H1 (cell line): ENCODE measurements at regions not wholly inside any gene's neighbourhood (a gene's known extent, or its start where the extent isn't known, plus 50 kb on each side); places are given as distances from the start of the nearest gene placed in this dataset.

Experiments
- CTCF ChIA-PET: fragments of 300-600 bp; sonication (Branson Sonifier 250); formaldehyde crosslinking; loops from one replicate; lab custom pipeline; 2021; ENCODE audit not compliant: partially characterized antibody; lab: Charles Lee
- POLR2A ChIA-PET: fragments of 300-600 bp; sonication (Branson Sonifier 250); formaldehyde crosslinking; loops from one replicate; lab custom pipeline; 2021; ENCODE audit warnings: inconsistent platforms; ENCODE audit not compliant: partially characterized antibody; lab: Charles Lee
- DNase-seq, 2 experiments: peaks; one replicate each; pipeline versions ENCODE4 v3.0.0 to v3.0.0-alpha.2; 2010 to 2022; ENCODE audit warnings: low spot score in 2 of 2, low read depth in 1 of 2, mixed read lengths in 1 of 2
- FAIRE-seq: peaks from 2 replicates; lab custom pipeline; 2011; peaks lifted over from hg19 to GRCh38; lab: Jason Lieb, UNC
- H2AFZ ChIP-seq: 2 replicates; pipeline ENCODE4 v1.8.1; 2012; ENCODE audit warnings: low read length, inconsistent platforms
- H2AK5ac ChIP-seq: 2 replicates; pipeline ENCODE4 v1.6.1; 2013; ENCODE audit warnings: low read depth, low read length
- H2BK120ac ChIP-seq: replicated peaks from 2 replicates; pipeline ENCODE3; 2013; ENCODE audit warnings: low read depth, low read length, inconsistent platforms
- H2BK12ac ChIP-seq: 2 replicates; pipeline ENCODE4 v1.6.1; 2013; ENCODE audit warnings: low read depth, low read length
- H2BK15ac ChIP-seq: 2 replicates; pipeline ENCODE4 v1.6.1; 2013; ENCODE audit warnings: low read length
- H2BK20ac ChIP-seq: 2 replicates; pipeline ENCODE4 v1.6.1; 2013; ENCODE audit warnings: low read length
- H2BK5ac ChIP-seq: 2 replicates; pipeline ENCODE4 v1.6.1; 2013; ENCODE audit warnings: low read depth, low read length
- H3K14ac ChIP-seq: 2 replicates; pipeline ENCODE4 v1.6.1; 2013; ENCODE audit warnings: inconsistent platforms; ENCODE audit not compliant: insufficient read length
- H3K18ac ChIP-seq: 2 replicates; pipeline ENCODE4 v1.6.1; 2013; ENCODE audit warnings: low read length; ENCODE audit errors: extremely low read depth
- H3K23ac ChIP-seq: 2 replicates; pipeline ENCODE4 v1.6.1; 2013; ENCODE audit warnings: inconsistent platforms; ENCODE audit not compliant: insufficient read length
- H3K23me2 ChIP-seq: 2 replicates; pipeline ENCODE4 v1.6.1; 2013; ENCODE audit warnings: low read depth, low read length
- H3K27ac ChIP-seq: 2 replicates; pipeline ENCODE4 v1.6.1; 2011; ENCODE audit warnings: low read depth, low read length, inconsistent platforms
- H3K27me3 ChIP-seq, 4 experiments: replicated peaks in 1 of 4; 1 replicate in 1 of 4; 2 replicates in 3 of 4; pipeline versions ENCODE4 v1.6.1 to v1.8.1; 2011 to 2013; ENCODE audit warnings: low read length in 3 of 4, mild to moderate bottlenecking in 3 of 4, inconsistent platforms in 2 of 4, mixed read lengths in 2 of 4, moderate library complexity in 1 of 4; ENCODE audit not compliant: control insufficient read depth in 3 of 4, insufficient read depth in 3 of 4; ENCODE audit errors: extremely low read depth in 1 of 4
- H3K36me3 ChIP-seq, 4 experiments: 2 replicates each; pipeline versions ENCODE4 v1.6.1 to v1.8.1; 2011 to 2013; ENCODE audit warnings: mild to moderate bottlenecking in 4 of 4, low read length in 3 of 4, moderate library complexity in 2 of 4, control low read depth in 1 of 4, inconsistent platforms in 1 of 4; ENCODE audit not compliant: insufficient read depth in 4 of 4, control insufficient read depth in 2 of 4
- H3K4ac ChIP-seq: replicated peaks from 2 replicates; pipeline ENCODE3; 2013; ENCODE audit warnings: low read length, low read depth, mixed read lengths, inconsistent platforms; ENCODE audit not compliant: insufficient read length
- H3K4me1 ChIP-seq, 4 experiments: replicated peaks in 1 of 4; 1 replicate in 1 of 4; 2 replicates in 3 of 4; pipeline versions ENCODE4 v1.6.1 to v1.8.1; 2011 to 2013; ENCODE audit warnings: low read length in 3 of 4, inconsistent platforms in 2 of 4, mixed read lengths in 1 of 4; ENCODE audit not compliant: insufficient read depth in 4 of 4, control insufficient read depth in 3 of 4
- H3K4me2 ChIP-seq, 2 experiments: 2 replicates each; pipeline versions ENCODE4 v1.6.1 to v1.8.1; 2011 to 2013; ENCODE audit warnings: low read depth in 2 of 2, low read length in 2 of 2, control low read depth in 1 of 2, inconsistent platforms in 1 of 2, mild to moderate bottlenecking in 1 of 2; ENCODE audit not compliant: insufficient read depth in 1 of 2
- H3K4me3 ChIP-seq, 4 experiments: fragments of 200-600, 300-600 bp in 1 of 4; sonication (generic), shearing (Covaris generic), sonication (Bioruptor Twin) in 1 of 4; 2 replicates each; pipeline versions ENCODE4 v1.5.1 to v1.8.1; 2011 to 2016; ENCODE audit warnings: low read length in 4 of 4, low read depth in 3 of 4, control low read depth in 2 of 4, inconsistent platforms in 2 of 4, mild to moderate bottlenecking in 2 of 4, mixed read lengths in 1 of 4, moderate library complexity in 1 of 4; ENCODE audit not compliant: insufficient read depth in 2 of 4; ENCODE audit errors: extremely low read depth in 1 of 4
- H3K56ac ChIP-seq: replicated peaks from 2 replicates; pipeline ENCODE3; 2013; ENCODE audit warnings: low read depth, mild to moderate bottlenecking, mixed read lengths, low read length, inconsistent platforms; ENCODE audit not compliant: insufficient read length
- H3K79me1 ChIP-seq: 2 replicates; pipeline ENCODE4 v1.6.1; 2013; ENCODE audit warnings: low read depth, low read length, control low read depth
- H3K79me2 ChIP-seq, 2 experiments: 2 replicates each; pipeline versions ENCODE4 v1.6.1 to v1.8.1; 2012 to 2013; ENCODE audit warnings: low read length in 2 of 2, mild to moderate bottlenecking in 2 of 2, inconsistent platforms in 1 of 2; ENCODE audit not compliant: insufficient read depth in 2 of 2, control insufficient read depth in 1 of 2
- H3K9ac ChIP-seq, 4 experiments: replicated peaks in 1 of 4; 1 replicate in 1 of 4; 2 replicates in 3 of 4; pipeline versions ENCODE4 v1.6.1 to v1.8.1; 2011 to 2013; ENCODE audit warnings: low read depth in 3 of 4, low read length in 3 of 4, control low read depth in 2 of 4, mild to moderate bottlenecking in 2 of 4, moderate library complexity in 2 of 4, inconsistent platforms in 1 of 4; ENCODE audit errors: extremely low read depth in 1 of 4
- H3K9me3 ChIP-seq, 2 experiments: 2 replicates each; pipeline versions ENCODE4 v1.6.1 to v1.8.1; 2012 to 2013; ENCODE audit warnings: mild to moderate bottlenecking in 2 of 2, moderate library complexity in 2 of 2, control low read depth in 1 of 2, inconsistent platforms in 1 of 2, low read depth in 1 of 2, low read length in 1 of 2, mixed read lengths in 1 of 2; ENCODE audit not compliant: insufficient read depth in 2 of 2
- H4K20me1 ChIP-seq, 2 experiments: replicated peaks in 1 of 2; 2 replicates each; pipeline versions ENCODE3 to v1.8.1; 2011 to 2013; ENCODE audit warnings: inconsistent platforms in 2 of 2, low read length in 2 of 2, mild to moderate bottlenecking in 1 of 2; ENCODE audit not compliant: insufficient read depth in 2 of 2, control insufficient read depth in 1 of 2
- H4K5ac ChIP-seq: 2 replicates; pipeline ENCODE4 v1.6.1; 2013; ENCODE audit warnings: low read length, low read depth, mixed read lengths, inconsistent platforms; ENCODE audit not compliant: insufficient read length
- H4K8ac ChIP-seq: 2 replicates; pipeline ENCODE4 v1.8.0; 2013; ENCODE audit warnings: mild to moderate bottlenecking, moderate library complexity, low read length, inconsistent platforms; ENCODE audit not compliant: insufficient read depth; ENCODE audit errors: extremely low read depth
- H4K91ac ChIP-seq: replicated peaks from 2 replicates; pipeline ENCODE3; 2013; ENCODE audit warnings: low read length, mixed read lengths, inconsistent platforms; ENCODE audit not compliant: insufficient read length
- HDAC6 ChIP-seq: IDR thresholded peaks from one replicate; pipeline ENCODE4 v1.7.1; 2012; ENCODE audit warnings: low read depth, mild to moderate bottlenecking, inconsistent platforms, low read length, moderate library complexity
- TF ChIP-seq, protein P1 (sequence below): fragments of 300-600 bp; sonication (generic); IDR thresholded peaks from 2 replicates; pipeline ENCODE4 v1.7.1; 2012; ENCODE audit warnings: low read length, moderate library complexity, mild to moderate bottlenecking, inconsistent platforms; ENCODE audit not compliant: insufficient replicate concordance

DNA sequence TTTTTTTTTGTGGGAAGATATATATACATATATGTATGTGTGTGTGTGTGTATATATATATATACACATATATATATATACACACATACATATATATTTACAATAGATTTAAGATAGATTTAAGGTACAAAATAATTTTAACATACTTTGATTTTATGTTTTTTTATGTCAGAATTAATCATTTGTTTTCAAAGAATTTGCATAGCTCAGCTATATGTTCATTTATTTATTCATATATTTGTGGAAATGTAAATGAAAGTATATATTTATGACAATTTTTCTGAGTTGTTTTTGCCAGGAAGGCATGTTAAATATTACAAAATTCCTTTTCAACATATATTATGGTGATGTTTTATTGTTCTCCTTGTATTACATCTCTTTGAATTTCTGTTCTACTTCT is 887.4 kb upstream of the NOVA1 start:
- Histone ChIP-seq H3K9ac (no peak overlapping the region), H3K4me3 (no peak overlapping the region), H3K4ac (no peak overlapping the region), H4K5ac (no peak overlapping the region), H4K8ac (no peak overlapping the region), H3K23me2 (no peaks in the 10 kb centered on the region), H2BK120ac (no peak overlapping the region), H4K20me1 (no peaks in the 10 kb centered on the region), H3K18ac (no peak overlapping the region), H3K14ac (no peak overlapping the region), H3K27ac (no peak overlapping the region), H2BK20ac (no peak overlapping the region), H3K56ac (no peak overlapping the region), H2BK15ac (no peak overlapping the region), H3K79me2 (no peaks in the 10 kb centered on the region), H3K27me3 (no peaks in the 10 kb centered on the region), H3K36me3 (no peaks in the 10 kb centered on the region), H2AK5ac (no peak overlapping the region), H3K4me1 (no peaks in the 10 kb centered on the region), H3K79me1 (no peaks in the 10 kb centered on the region), H3K4me2 (no peak overlapping the region), H3K9me3 (no peaks in the 10 kb centered on the region), H4K91ac (no peak overlapping the region), H3K23ac (no peak overlapping the region), H2AFZ (no peak overlapping the region), H2BK12ac (no peak overlapping the region), H2BK5ac (no peak overlapping the region)
- no peak for DNase-seq
- ChIA-PET CTCF (no interaction called here), POLR2A (no interaction called here)
- no peak for TF ChIP-seq HDAC6
- TF ChIP-seq, protein P1, sequence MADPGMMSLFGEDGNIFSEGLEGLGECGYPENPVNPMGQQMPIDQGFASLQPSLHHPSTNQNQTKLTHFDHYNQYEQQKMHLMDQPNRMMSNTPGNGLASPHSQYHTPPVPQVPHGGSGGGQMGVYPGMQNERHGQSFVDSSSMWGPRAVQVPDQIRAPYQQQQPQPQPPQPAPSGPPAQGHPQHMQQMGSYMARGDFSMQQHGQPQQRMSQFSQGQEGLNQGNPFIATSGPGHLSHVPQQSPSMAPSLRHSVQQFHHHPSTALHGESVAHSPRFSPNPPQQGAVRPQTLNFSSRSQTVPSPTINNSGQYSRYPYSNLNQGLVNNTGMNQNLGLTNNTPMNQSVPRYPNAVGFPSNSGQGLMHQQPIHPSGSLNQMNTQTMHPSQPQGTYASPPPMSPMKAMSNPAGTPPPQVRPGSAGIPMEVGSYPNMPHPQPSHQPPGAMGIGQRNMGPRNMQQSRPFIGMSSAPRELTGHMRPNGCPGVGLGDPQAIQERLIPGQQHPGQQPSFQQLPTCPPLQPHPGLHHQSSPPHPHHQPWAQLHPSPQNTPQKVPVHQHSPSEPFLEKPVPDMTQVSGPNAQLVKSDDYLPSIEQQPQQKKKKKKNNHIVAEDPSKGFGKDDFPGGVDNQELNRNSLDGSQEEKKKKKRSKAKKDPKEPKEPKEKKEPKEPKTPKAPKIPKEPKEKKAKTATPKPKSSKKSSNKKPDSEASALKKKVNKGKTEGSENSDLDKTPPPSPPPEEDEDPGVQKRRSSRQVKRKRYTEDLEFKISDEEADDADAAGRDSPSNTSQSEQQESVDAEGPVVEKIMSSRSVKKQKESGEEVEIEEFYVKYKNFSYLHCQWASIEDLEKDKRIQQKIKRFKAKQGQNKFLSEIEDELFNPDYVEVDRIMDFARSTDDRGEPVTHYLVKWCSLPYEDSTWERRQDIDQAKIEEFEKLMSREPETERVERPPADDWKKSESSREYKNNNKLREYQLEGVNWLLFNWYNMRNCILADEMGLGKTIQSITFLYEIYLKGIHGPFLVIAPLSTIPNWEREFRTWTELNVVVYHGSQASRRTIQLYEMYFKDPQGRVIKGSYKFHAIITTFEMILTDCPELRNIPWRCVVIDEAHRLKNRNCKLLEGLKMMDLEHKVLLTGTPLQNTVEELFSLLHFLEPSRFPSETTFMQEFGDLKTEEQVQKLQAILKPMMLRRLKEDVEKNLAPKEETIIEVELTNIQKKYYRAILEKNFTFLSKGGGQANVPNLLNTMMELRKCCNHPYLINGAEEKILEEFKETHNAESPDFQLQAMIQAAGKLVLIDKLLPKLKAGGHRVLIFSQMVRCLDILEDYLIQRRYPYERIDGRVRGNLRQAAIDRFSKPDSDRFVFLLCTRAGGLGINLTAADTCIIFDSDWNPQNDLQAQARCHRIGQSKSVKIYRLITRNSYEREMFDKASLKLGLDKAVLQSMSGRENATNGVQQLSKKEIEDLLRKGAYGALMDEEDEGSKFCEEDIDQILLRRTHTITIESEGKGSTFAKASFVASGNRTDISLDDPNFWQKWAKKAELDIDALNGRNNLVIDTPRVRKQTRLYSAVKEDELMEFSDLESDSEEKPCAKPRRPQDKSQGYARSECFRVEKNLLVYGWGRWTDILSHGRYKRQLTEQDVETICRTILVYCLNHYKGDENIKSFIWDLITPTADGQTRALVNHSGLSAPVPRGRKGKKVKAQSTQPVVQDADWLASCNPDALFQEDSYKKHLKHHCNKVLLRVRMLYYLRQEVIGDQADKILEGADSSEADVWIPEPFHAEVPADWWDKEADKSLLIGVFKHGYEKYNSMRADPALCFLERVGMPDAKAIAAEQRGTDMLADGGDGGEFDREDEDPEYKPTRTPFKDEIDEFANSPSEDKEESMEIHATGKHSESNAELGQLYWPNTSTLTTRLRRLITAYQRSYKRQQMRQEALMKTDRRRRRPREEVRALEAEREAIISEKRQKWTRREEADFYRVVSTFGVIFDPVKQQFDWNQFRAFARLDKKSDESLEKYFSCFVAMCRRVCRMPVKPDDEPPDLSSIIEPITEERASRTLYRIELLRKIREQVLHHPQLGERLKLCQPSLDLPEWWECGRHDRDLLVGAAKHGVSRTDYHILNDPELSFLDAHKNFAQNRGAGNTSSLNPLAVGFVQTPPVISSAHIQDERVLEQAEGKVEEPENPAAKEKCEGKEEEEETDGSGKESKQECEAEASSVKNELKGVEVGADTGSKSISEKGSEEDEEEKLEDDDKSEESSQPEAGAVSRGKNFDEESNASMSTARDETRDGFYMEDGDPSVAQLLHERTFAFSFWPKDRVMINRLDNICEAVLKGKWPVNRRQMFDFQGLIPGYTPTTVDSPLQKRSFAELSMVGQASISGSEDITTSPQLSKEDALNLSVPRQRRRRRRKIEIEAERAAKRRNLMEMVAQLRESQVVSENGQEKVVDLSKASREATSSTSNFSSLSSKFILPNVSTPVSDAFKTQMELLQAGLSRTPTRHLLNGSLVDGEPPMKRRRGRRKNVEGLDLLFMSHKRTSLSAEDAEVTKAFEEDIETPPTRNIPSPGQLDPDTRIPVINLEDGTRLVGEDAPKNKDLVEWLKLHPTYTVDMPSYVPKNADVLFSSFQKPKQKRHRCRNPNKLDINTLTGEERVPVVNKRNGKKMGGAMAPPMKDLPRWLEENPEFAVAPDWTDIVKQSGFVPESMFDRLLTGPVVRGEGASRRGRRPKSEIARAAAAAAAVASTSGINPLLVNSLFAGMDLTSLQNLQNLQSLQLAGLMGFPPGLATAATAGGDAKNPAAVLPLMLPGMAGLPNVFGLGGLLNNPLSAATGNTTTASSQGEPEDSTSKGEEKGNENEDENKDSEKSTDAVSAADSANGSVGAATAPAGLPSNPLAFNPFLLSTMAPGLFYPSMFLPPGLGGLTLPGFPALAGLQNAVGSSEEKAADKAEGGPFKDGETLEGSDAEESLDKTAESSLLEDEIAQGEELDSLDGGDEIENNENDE = no peak
- no peak for FAIRE-seq
